ENCODE measurements at regions not wholly inside any gene's neighbourhood (a gene's known extent, or its start where the extent isn't known, plus 50 kb on each side); places are given as distances from the start of the nearest gene placed in this dataset.

DNA sequence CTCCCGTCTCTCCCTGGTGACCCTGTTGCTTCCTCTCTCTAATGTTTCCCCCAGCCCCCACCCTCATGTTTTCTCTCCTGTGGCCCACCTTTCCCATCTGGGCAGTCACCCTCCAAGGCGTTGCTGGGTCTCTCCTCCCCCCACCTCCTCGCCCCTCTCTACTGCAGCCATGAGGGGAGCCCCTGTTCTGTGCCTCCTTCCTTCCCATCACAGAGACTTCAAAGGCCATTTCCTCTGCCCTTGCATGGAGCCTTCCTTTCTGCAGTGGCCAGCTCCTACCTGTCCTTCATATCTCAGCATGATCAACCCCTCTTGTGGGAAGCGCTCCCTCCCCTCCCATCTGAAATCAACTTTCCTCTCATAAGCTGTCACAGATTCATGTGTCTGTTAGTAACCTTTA is 194.0 kb upstream of the PRSS58 start:
- TF ChIP-seq, protein P1, sequence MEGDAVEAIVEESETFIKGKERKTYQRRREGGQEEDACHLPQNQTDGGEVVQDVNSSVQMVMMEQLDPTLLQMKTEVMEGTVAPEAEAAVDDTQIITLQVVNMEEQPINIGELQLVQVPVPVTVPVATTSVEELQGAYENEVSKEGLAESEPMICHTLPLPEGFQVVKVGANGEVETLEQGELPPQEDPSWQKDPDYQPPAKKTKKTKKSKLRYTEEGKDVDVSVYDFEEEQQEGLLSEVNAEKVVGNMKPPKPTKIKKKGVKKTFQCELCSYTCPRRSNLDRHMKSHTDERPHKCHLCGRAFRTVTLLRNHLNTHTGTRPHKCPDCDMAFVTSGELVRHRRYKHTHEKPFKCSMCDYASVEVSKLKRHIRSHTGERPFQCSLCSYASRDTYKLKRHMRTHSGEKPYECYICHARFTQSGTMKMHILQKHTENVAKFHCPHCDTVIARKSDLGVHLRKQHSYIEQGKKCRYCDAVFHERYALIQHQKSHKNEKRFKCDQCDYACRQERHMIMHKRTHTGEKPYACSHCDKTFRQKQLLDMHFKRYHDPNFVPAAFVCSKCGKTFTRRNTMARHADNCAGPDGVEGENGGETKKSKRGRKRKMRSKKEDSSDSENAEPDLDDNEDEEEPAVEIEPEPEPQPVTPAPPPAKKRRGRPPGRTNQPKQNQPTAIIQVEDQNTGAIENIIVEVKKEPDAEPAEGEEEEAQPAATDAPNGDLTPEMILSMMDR (conservative IDR thresholded peaks at IDR 0.05 in 1 of 2, IDR thresholded peaks at IDR 0.05 in 1 of 2; ENCODE audit: extremely low read depth in 1 of 2, insufficient read depth in 1 of 2, low read depth in 1 of 2, low read length in 2 of 2) = no peak
- TF ChIP-seq EZH2 (IDR thresholded peaks at IDR 0.05; ENCODE audit: borderline replicate concordance, low read length) = no peak
